ENCODE measurements at regions not wholly inside any gene's neighbourhood (a gene's known extent, or its start where the extent isn't known, plus 50 kb on each side); places are given as distances from the start of the nearest gene placed in this dataset.
"Not testable (repeated sequence)": the region's sequence is repeated elsewhere in the genome, so short reads cannot be mapped to it uniquely, and the experiment has no call there.

GRCh38 chr11:67923565-67923964 lies 80.3 kb downstream of the UNC93B1 start:
- H2BK5ac ChIP-seq (ENCODE audit: low read depth, low read length); FAIRE-seq; H3K56ac ChIP-seq (replicated peaks; ENCODE audit: insufficient read length, low read depth, low read length); H3K9me3 ChIP-seq (ENCODE audit: insufficient read depth in 2 of 2, low read depth in 1 of 2, low read length in 1 of 2); H3K79me2 ChIP-seq (ENCODE audit: control insufficient read depth in 1 of 2, insufficient read depth in 2 of 2, low read length in 2 of 2); H2AFZ ChIP-seq (ENCODE audit: low read length); H4K5ac ChIP-seq (ENCODE audit: insufficient read length, low read depth, low read length); CTCF ChIA-PET (ENCODE audit: partially characterized antibody); H3K4me3 ChIP-seq (ENCODE audit: extremely low read depth in 1 of 4, insufficient read depth in 2 of 4, low read depth in 3 of 4, low read length in 4 of 4); H2BK15ac ChIP-seq (ENCODE audit: low read length); H3K23ac ChIP-seq (ENCODE audit: insufficient read length); H2BK20ac ChIP-seq (ENCODE audit: low read length); H3K27ac ChIP-seq (ENCODE audit: low read depth, low read length); H3K4me2 ChIP-seq (ENCODE audit: insufficient read depth in 1 of 2, low read depth in 2 of 2, low read length in 2 of 2); H3K36me3 ChIP-seq (ENCODE audit: control insufficient read depth in 2 of 4, insufficient read depth in 4 of 4, low read length in 3 of 4); H3K27me3 ChIP-seq (replicated peaks in 1 of 4; ENCODE audit: control insufficient read depth in 3 of 4, extremely low read depth in 1 of 4, insufficient read depth in 3 of 4, low read length in 3 of 4); H4K91ac ChIP-seq (replicated peaks; ENCODE audit: insufficient read length, low read length); H3K14ac ChIP-seq (ENCODE audit: insufficient read length); H3K79me1 ChIP-seq (ENCODE audit: low read depth, low read length); H3K18ac ChIP-seq (ENCODE audit: extremely low read depth, low read length); DNase-seq (ENCODE audit: low read depth in 1 of 2, low spot score in 2 of 2); POLR2A ChIA-PET (ENCODE audit: partially characterized antibody); H3K9ac ChIP-seq (replicated peaks in 1 of 4; ENCODE audit: extremely low read depth in 1 of 4, low read depth in 3 of 4, low read length in 3 of 4); H2BK120ac ChIP-seq (replicated peaks; ENCODE audit: low read depth, low read length); H2AK5ac ChIP-seq (ENCODE audit: low read depth, low read length); H3K4ac ChIP-seq (replicated peaks; ENCODE audit: insufficient read length, low read depth, low read length); H3K4me1 ChIP-seq (replicated peaks in 1 of 4; ENCODE audit: control insufficient read depth in 3 of 4, insufficient read depth in 4 of 4, low read length in 3 of 4); H4K20me1 ChIP-seq (replicated peaks in 1 of 2; ENCODE audit: control insufficient read depth in 1 of 2, insufficient read depth in 2 of 2, low read length in 2 of 2); H2BK12ac ChIP-seq (ENCODE audit: low read depth, low read length); H4K8ac ChIP-seq (ENCODE audit: extremely low read depth, insufficient read depth, low read length); H3K23me2 ChIP-seq (ENCODE audit: low read depth, low read length): not testable (repeated sequence)
- WGBS, 2 experiments (ENCODE audit: extremely low coverage in 1 of 2, insufficient coverage in 1 of 2, insufficient read length in 1 of 2, insufficient replicate concordance in 2 of 2, low coverage in 1 of 2, low lambda C conversion rate in 2 of 2, missing lambda C conversion rate in 1 of 2): 47% methylated on average over 7 of the region's 7 CpGs; no CpG with 5 or more reads in 1 of the 2 experiments

- H3K9me3 ChIP-seq (ENCODE audit: insufficient read depth in 2 of 2, low read depth in 1 of 2, low read length in 1 of 2); H2BK12ac ChIP-seq (ENCODE audit: low read depth, low read length); H3K56ac ChIP-seq (replicated peaks; ENCODE audit: insufficient read length, low read depth, low read length); H3K27ac ChIP-seq (ENCODE audit: low read depth, low read length); POLR2A ChIA-PET (ENCODE audit: partially characterized antibody); H3K4ac ChIP-seq (replicated peaks; ENCODE audit: insufficient read length, low read depth, low read length); H3K36me3 ChIP-seq (ENCODE audit: control insufficient read depth in 2 of 4, insufficient read depth in 4 of 4, low read length in 3 of 4); H2BK120ac ChIP-seq (replicated peaks; ENCODE audit: low read depth, low read length); H4K20me1 ChIP-seq (replicated peaks in 1 of 2; ENCODE audit: control insufficient read depth in 1 of 2, insufficient read depth in 2 of 2, low read length in 2 of 2); H3K23me2 ChIP-seq (ENCODE audit: low read depth, low read length); FAIRE-seq; DNase-seq (ENCODE audit: low read depth in 1 of 2, low spot score in 2 of 2); H2AK5ac ChIP-seq (ENCODE audit: low read depth, low read length); H3K9ac ChIP-seq (replicated peaks in 1 of 4; ENCODE audit: extremely low read depth in 1 of 4, low read depth in 3 of 4, low read length in 3 of 4); H4K8ac ChIP-seq (ENCODE audit: extremely low read depth, insufficient read depth, low read length); H4K91ac ChIP-seq (replicated peaks; ENCODE audit: insufficient read length, low read length); H3K4me3 ChIP-seq (ENCODE audit: extremely low read depth in 1 of 4, insufficient read depth in 2 of 4, low read depth in 3 of 4, low read length in 4 of 4); H3K79me1 ChIP-seq (ENCODE audit: low read depth, low read length); H3K27me3 ChIP-seq (replicated peaks in 1 of 4; ENCODE audit: control insufficient read depth in 3 of 4, extremely low read depth in 1 of 4, insufficient read depth in 3 of 4, low read length in 3 of 4); H3K23ac ChIP-seq (ENCODE audit: insufficient read length); H3K14ac ChIP-seq (ENCODE audit: insufficient read length); H3K4me1 ChIP-seq (replicated peaks in 1 of 4; ENCODE audit: control insufficient read depth in 3 of 4, insufficient read depth in 4 of 4, low read length in 3 of 4); H3K4me2 ChIP-seq (ENCODE audit: insufficient read depth in 1 of 2, low read depth in 2 of 2, low read length in 2 of 2); H3K18ac ChIP-seq (ENCODE audit: extremely low read depth, low read length); H3K79me2 ChIP-seq (ENCODE audit: control insufficient read depth in 1 of 2, insufficient read depth in 2 of 2, low read length in 2 of 2); H2BK15ac ChIP-seq (ENCODE audit: low read length); CTCF ChIA-PET (ENCODE audit: partially characterized antibody); H4K5ac ChIP-seq (ENCODE audit: insufficient read length, low read depth, low read length); H2BK20ac ChIP-seq (ENCODE audit: low read length); H2AFZ ChIP-seq (ENCODE audit: low read length); H2BK5ac ChIP-seq (ENCODE audit: low read depth, low read length): not testable (repeated sequence)
- whole genome bisulfite sequencing, 2 experiments (ENCODE audit: extremely low coverage in 1 of 2, insufficient coverage in 1 of 2, insufficient read length in 1 of 2, insufficient replicate concordance in 2 of 2, low coverage in 1 of 2, low lambda C conversion rate in 2 of 2, missing lambda C conversion rate in 1 of 2): 85% methylated on average over 6 of the region's 6 CpGs; no CpG with 5 or more reads in 1 of the 2 experiments
Observed at GRCh38 chr11:67920546-67920945, 83.4 kb downstream of the UNC93B1 start.

Data from H1 (cell line).